Hematopoietic multipotent progenitor cell treated with erythropoietin and hydrocortisone succinate and interleukin-3 and kit ligand, for 8 days (in vitro differentiated cells): ENCODE measurements at regions not wholly inside any gene's neighbourhood (a gene's known extent, or its start where the extent isn't known, plus 50 kb on each side); places are given as distances from the start of the nearest gene placed in this dataset.

Source experiments
- DNase-seq: peaks from one replicate; pipeline ENCODE4 v3.0.0-alpha.2; 2015

GRCh38 chr2:193583638-193584400, 1389.1 kb upstream of the TMEFF2 start:
- no peak for DNase-seq

- no peak for DNase-seq
These were observed 1387.1 kb upstream of the TMEFF2 start for GRCh38 chr2:193581807-193582206.

- DNase-seq = no peak
These were observed 1385.6 kb upstream of the TMEFF2 start for GRCh38 chr2:193580176-193580950.

- DNase-seq = no peak
These were observed 1372.2 kb upstream of the TMEFF2 start for GRCh38 chr2:193566886-193567285.

- DNase-seq = no peak
These were observed 1371.5 kb upstream of the TMEFF2 start for GRCh38 chr2:193566276-193566675.

GRCh38 chr2:193562031-193562430, 1367.3 kb upstream of the TMEFF2 start:
- no peak for DNase-seq

GRCh38 chr2:193561054-193561453, 1366.3 kb upstream of the TMEFF2 start:
- DNase-seq = no peak

GRCh38 chr2:193556766-193557470, 1362.2 kb upstream of the TMEFF2 start:
- no peak for DNase-seq

- DNase-seq = no peak
These were observed 1354.9 kb upstream of the TMEFF2 start for GRCh38 chr2:193549661-193550060.

- no peak for DNase-seq
These were observed 1348.0 kb upstream of the TMEFF2 start for GRCh38 chr2:193542762-193543161.

GRCh38 chr2:193539188-193539587, 1344.5 kb upstream of the TMEFF2 start:
- DNase-seq = no peak

- DNase-seq = no peak
These were observed 1343.3 kb upstream of the TMEFF2 start for GRCh38 chr2:193538061-193538460.

GRCh38 chr2:193537531-193537930, 1342.8 kb upstream of the TMEFF2 start:
- no peak for DNase-seq

- no peak for DNase-seq
These were observed 1333.7 kb upstream of the TMEFF2 start for GRCh38 chr2:193528458-193528857.

GRCh38 chr2:193527146-193527545, 1332.4 kb upstream of the TMEFF2 start:
- DNase-seq = no peak

GRCh38 chr2:193523662-193524061, 1328.9 kb upstream of the TMEFF2 start:
- DNase-seq = no peak

GRCh38 chr2:193521523-193521922, 1326.8 kb upstream of the TMEFF2 start:
- DNase-seq = no peak

GRCh38 chr2:193520709-193521458, 1326.2 kb upstream of the TMEFF2 start:
- DNase-seq = no peak

- DNase-seq = no peak
These were observed 1323.5 kb upstream of the TMEFF2 start for GRCh38 chr2:193518041-193518817.

GRCh38 chr2:193517615-193518014, 1322.9 kb upstream of the TMEFF2 start:
- DNase-seq = no peak

GRCh38 chr2:193506035-193506434, 1311.3 kb upstream of the TMEFF2 start:
- DNase-seq = no peak

- no peak for DNase-seq
These were observed 1310.9 kb upstream of the TMEFF2 start for GRCh38 chr2:193505620-193506019.
